ENCODE measurements at regions not wholly inside any gene's neighbourhood (a gene's known extent, or its start where the extent isn't known, plus 50 kb on each side); places are given as distances from the start of the nearest gene placed in this dataset.
A peak's percentile ranks its signal among the peaks of the same experiment; 100 is the strongest.

DNA sequence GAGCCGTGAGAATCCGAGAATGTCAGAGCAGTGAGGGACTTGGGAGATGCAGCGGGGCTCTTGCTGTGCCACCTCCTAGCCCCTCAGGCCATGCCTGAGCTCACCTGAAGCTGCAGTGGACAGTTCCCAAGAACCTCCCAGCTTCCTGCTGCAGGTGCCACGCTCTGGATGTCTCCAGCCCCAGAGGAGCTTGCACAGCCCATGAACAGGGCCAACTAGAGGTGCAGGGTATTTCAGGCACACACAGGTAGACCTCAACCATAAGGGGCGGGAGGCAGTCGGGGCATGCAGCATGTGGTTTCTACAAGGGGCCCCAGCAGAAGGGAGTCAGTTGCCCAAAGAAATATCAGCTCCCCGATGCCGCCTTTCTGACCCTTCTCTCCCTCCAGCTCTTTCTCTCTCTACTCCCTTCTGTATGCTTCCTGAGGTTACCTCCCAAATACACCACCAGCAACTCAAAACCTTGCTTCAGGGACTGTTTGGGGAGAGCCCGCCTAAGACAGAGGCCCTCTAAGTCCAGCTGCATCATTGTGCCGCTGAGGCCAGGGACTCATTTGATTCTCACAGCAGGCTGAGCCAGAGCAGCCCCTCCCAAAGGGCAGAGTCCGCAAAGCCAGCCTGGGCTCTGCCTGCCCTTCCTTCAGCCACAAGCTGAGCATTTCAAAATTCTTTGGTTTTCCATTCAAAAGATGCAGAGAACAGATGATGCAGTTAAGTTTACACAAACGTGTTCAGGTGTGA is 209.8 kb downstream of the MATN1 start:
- no peak for DNase-seq

DNA sequence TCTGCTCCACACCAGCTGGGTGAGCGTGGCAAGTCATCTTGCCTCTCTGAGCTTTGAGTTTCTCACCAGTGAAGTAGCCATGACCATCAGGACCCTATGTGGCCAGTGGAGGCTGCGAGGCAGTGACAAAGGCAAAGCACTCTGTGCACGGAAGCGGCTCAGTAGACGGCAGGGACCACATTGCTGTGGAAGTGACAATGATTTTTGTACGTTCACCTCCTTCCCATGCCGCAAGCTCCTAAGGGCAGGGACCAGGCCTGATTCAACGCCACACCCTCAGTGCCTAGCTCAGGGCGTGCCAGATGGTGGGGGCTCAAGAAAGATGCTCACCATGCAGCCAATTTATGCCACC is 210.5 kb downstream of the MATN1 start:
- no peak for DNase-seq

DNA sequence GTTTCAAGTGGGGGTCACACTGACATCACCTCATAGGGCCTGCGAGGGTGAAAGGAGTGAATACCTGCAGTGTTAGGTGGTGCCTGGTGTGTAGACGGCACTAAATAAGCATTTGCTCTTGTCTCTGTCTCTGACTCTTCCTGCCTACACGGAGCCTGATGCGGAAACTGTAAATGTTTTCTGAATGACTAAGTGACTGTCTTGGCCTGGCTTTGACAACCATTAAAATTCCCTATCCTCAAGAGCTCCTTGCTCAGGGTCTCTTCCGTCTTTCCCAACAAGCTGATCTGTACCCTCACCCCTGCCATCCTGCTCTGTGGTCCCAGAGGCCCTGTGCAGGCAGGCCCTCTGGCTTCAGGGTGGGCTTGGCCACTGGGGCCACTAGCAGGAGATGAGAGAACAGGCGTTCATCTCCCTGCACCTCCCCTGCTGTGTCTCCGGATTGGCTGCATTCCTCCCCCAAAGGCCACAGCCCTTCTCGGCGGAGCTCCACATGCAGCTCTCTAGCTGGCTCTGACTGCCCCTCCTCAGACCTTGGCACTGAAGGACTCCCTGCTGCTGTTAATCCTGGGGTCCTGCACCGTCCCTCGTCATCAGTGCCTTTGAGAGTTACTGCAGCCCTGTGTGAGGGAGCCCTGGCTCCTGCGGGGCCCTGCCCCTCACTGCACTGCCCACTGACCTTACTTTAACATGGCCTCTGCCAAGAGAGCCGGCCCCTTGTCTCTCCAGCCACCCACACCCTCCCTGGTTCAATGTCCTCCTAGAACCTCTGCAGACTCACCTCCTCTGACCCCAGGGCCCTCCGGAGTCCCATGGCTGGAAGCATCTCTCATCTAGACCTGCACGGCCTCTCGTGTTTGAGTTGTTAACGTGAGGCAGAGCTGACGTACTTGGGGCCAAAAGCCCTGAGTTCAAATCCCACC is 211.1 kb downstream of the MATN1 start:
- DNase-seq: peak; percentile 64

DNA sequence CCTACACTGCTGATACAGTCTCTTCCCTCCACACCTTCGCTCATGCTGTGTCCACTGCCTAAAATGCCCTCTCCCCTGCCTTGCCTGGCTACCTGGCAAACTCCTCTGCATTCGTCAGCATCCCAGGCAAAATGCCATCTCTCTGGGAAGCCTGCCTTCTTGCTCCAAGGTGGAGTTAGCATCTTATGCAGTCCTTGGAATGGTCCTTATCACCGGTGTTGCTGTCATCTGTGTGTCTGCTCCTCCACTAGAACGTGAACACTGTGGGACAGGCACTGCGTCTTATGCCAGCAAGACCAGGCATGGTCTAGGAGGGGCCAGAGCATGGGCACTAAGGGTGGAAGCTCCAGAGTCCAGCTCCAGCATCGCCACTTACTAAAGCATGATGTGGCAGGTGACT is 211.8 kb downstream of the MATN1 start:
- DNase-seq: no peak

DNA sequence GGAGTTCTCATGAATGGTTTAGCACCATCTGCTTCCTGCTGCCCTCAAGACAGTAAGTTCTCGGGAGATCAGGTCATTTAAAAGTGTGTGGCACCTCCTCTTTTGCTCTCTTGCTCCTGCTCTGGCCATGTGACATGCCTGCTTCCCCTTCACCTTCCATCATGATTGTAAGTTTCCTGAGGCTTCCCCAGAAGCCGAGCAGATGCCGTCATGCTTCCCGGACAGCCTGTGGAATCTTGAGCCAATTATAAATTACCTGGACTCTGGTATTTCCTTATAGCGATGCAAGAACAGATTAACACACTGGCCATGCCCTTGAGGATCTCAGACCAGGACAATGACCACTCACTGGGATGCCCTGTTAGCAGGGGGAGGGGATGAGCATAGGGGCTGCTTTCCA is 212.3 kb downstream of the MATN1 start:
- no peak for DNase-seq

DNA sequence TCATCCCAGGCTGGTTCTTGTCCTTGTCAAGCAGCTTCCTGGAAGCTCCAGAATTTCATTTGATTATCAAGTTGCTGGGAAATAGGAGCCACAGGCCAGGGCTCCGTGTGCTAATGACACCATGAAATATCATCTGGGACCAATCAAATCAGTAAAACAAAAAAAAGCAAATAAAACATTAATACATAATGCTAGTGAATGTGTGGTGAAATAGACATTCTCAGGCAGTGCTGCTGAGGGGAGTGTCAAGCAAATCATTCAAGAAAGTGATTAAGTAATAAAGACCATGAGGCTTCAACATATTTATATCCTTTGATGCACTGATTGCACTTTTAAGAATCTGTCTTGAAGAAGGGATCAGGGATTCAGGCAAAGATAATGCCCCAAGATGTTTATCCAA is 213.7 kb downstream of the MATN1 start:
- no peak for DNase-seq

DNA sequence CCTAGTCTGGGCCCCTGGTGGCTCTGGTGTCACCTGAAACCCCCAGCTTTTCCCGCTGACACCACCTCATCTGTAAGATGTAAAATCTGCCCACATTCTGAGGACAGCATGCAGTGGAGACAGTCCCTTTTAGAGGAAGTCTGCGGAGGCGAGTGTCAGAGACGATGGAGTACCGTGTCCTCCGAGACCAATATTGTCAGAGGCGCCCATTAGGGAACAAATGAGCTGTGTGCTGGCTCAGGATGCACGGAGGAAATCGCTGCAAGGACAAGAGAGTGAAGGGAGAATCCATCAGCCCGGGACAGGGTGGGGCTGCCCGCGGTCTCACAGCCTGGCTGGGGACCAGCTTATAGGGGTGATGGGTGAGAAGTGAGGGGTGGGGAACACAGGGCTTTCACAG is 214.8 kb downstream of the MATN1 start:
- no peak for DNase-seq

DNA sequence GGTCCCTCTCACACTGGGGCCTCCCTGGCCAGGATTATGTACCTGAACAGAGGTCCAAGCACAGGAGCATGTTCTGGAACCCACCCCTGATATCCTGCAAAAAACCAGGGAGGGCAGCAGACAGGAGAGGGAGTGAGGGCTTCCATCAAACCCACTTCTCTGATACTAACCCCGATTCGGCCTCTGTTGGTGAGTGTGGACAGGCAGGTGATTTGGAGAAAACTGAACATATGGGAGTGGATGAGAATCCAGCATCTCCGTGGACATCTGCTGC is 215.3 kb downstream of the MATN1 start:
- DNase-seq: no peak

DNA sequence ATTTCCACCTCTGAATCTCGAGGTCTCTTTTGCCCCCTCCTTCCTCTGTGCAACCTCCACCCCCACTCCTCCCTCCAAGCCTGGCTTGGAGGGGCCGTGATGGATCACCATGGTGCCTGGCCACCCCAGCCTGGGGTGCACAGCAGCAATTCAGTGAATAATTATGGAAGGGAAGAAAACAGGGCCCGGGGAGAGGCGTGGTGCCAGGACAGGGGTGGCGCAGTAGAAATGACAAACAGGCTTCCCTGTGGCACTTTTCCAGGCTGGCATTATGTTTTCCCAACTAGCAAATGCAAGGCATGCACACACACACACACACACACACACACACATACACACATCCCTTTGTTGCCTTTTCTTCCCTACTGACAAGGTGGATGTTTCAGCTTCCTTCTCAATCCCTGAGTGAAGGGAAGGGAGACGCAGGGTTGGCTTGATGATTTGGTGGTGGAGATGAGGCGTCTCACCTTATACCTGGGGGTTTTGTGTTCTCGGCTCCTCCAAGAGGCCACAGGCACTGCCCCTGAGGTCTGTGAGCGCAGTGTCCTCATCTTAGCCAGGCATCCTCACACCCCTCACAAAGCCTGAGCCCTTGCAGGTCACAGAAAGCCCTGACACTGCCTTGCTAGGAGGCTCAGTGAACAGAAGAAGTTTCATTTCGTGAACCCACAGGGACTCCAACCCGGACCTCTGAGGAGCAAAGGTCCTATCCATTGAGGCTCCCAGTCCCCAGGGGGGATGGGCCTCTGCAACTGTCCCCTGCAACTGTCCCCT is 215.8 kb downstream of the MATN1 start:
- DNase-seq: no peak

DNA sequence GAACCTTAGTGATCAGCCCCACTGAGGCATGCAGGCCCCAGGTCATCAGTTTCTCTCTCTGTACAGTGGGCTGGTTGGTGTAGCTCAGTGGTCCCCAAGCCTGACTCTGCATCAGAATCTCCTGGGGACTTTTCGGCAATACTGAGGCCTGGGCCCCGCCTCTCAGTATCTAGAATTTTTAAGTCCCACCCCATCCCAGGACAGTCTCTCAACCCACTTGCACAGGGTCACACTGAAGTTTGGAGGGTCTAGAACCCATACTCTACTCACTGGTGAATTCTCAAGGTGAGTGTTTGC is 216.4 kb downstream of the MATN1 start:
- no peak for DNase-seq

DNA sequence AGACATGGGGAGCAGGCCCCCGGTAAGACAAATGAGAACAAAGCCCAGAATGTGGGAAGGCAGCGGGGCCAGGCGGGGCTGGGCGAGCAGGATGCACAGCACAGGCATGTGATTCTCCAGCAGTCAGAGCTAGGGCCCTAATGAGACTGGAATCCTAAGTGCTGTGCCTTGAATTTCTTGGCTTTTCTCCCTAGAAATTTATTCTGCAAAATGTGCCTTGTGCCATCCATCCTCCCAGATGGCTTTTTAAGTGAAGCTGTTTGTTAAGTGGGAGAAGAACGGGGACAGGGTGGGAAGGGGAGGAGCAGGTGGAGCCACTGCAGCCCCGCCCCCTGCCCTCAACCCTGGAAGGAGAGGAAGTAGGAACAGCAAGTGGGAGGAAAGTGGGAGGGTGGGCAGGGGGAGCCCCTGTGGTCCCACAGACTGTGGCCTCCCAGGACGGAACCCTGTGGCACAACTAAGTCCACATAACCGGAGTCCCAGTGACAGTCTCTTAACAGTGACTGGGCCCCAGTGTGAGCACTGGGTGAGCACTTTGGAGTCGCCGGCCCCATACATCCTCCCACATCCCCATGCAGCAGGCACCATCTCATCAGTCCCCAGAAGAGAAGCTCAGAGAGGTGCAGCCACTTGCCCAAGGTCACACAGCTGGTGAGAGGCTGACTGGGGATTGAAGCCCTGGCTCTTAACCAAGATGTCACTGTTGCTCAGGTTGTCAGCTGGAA is 216.9 kb downstream of the MATN1 start:
- no peak for DNase-seq

DNA sequence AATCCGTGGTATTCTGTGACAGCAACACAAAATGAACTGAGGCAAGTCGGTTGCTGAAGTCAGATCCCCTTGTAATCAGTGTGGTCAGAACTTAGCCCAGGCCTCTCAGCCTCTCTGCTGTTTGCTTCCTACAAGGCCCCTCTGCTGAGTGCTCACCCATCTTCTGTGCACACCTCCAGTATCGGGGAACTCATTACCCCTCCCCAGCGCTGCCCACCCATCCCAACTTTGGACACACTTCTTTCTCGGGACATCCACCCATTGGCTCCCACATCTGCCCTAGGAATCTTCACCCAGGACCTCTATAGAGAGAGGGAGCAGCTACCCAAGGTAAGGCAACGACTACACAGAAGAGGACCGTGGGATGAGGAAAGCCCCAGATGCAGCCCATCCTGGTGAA is 217.5 kb downstream of the MATN1 start:
- no peak for DNase-seq

DNA sequence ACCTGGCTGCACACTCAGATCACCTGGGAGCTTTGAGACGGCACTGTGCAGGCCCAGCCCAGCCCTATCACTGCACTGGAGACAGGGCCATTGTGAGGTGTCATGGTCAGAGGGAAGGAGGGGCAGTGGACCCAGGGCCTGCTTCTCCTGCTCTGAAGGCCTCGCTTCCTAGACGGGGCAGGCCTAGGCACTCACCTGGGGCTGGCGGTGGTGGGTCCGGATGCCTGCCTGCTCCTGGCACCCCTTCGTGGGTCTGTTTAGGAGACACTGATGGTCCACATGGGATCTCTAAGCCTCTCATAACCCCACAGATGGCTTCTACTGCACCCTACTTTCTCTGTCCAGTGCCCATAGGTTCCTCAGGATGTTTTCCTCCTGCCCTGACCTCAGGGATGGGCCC is 230.9 kb downstream of the MATN1 start:
- no peak for DNase-seq

DNA sequence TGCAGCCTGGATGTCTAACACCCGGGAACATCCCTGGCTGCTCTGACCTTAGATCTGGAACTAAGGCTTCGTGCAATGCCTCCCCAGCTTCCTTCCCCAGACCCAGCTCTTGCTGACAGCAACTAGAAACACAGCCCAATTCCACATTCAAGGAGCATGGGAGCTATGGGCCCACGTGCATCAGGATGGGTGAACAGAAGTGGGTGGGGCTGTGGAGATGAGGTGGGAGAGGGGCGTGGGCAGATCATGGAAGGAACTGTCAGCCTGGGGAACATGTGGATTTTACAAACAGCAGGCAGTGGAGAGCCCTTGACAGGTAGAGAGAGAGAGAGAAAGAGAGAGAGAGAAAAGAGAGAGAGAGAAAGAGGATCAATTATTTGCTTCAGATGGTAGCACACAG is 231.6 kb downstream of the MATN1 start:
- DNase-seq: no peak

DNA sequence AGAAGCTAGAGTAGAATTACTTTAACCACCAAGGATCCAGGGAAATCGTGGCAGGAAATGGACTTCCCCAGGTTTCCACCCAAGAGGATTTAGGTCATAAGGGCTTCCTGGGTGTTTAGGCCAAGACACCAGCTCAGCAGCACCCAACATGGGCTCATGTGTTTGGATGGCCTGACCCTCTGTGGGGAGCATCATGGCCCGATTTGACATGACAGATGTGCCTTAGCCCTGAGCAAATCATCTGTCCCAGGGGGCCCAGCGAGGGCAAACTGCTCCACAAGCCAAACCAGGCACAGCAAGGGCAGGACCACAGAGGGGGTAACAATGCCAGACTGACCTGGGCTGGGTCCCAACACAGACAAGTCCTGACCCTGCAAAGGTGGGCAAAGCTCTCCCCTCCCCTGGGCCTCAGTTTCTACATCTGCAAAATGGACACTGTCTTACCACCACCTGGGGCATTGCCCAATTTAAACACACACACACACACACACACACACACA is 232.8 kb downstream of the MATN1 start:
- DNase-seq: no peak

DNA sequence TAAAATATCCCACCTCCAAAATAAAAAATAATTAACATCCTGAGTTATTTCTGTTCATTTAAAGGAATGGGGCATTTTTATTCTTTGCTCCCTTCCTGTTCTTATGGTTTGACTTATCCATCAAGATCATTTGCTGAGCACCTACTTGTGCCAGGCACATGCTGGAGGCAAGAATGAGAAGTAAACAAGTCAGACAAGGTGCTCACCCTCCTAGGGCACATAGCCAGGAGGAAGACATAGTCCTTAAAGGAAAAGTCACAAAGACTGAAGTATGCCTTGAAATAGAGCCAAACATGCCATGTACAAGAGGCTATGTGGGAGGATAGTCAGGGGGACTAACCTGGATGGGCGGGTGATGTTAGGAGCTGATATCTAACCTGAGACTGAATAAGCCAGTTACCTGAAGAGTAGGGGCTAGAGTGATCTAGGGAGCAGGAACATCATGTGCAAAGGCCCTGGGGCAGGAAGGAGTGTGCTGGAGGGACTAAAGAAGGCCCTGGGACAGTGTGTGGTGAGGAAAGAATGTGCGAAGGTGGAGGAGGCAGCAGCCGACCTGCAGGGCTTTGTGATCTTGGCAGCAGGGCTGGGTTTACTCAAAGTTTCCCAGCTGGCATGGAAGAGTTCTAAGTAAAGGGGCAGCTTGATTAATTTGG is 233.5 kb downstream of the MATN1 start:
- DNase-seq: no peak

DNA sequence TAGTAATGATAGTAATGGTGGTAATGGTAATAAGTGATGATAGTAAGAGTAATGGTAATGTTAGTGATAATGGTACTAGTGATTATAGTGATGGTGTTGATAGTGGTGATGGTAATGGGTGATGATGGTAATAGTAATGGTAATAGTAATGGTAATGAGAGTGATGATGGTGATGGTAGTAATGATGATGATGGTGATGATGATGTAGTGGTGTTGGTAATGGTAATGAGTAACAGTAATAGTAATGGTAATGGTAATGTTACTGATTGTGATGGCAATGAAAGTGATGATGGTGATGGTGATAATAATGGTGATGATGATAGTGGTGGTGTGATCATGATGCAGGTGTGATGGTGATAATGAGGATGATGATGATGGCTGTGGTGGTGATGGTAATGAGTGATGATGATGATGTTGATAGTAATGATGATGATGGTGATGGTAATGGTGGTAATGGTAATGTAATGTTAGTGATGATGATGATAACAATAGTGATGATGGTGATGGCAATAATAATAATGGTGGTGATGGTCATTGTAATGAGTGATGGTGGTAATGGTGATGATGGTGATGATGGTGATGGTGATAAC is 235.0 kb downstream of the MATN1 start:
- no peak for DNase-seq

DNA sequence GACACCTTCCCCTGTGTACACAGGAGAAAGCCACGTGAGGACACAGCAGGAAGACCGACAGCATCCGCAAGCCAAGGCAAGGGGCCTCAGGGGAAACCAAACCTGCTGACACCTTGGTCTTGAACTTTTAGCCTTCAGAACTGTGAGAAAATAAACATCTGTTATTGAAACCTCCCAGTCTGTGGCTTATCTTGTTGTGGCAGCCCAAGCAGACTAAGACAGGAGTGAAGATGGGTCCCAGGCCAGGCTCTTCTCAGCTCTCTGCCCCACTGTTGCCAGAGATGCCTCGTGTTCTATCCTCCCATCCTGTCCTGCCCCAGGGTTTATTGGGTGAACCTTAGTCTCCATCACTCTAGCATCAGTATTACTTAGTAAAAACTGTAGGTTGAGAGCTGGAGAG is 236.3 kb downstream of the MATN1 start:
- no peak for DNase-seq

DNA sequence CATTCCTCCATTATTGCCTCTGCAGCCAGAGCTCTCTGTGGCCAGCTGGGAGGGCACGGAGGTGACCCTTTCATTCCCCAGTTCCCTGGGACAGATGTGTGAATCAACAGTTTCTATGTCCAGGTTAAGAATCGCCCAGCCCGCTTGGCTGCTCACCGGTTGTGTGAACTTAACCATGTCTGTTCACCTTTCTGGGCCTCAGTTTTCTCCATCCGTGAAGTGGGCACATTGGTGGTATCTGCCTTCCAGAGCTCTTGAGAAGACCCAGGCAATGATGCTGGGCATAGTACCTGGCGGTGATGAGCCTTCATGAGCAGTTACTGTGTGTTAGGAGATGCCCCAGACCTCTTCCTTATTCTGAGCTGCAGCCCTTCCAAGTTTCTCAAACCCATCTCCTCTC is 238.3 kb downstream of the MATN1 start:
- DNase-seq: no peak

DNA sequence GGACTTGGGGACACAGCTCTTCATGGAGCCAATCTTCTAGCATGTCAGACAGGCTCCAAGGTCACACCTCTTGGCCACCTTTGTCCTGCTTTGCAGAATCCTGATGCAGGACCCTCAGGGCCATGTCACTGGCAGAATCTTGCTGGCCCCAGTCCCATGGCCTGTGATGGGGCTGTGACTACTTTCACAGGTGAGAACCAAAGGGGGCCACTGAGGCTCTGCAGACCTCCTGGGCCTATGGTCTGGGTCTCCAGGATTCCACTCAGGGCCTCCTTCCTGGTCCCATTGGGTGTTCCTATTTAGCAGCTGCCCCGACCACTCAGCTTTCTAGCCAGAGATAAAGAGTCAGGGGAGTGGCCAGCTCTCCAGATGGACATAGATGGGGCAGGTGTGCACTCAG is 238.7 kb downstream of the MATN1 start:
- no peak for DNase-seq

DNA sequence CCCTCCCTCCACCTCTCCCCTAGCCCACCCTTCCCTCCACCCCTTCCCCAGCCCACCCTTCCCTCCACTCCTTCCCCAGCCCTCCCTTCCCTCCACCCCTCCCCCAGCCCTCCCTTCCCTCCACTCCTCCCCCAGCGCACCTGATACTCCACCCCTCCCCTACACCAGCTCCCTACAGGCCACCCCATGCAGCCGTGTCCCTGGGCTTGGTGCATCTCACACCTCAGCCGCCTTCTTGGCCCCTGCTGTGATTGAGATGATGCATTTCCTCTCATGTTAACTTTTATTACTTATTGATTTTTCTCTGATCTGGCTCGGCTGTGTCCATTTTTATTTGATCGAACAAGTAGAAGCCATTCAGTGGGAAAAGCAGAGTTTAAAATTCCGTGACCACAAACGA is 243.8 kb downstream of the MATN1 start:
- no peak for DNase-seq
